NOMO-1 treated with DMSO at 0.1 percent for 48 hours (cell line): ENCODE measurements at regions not wholly inside any gene's neighbourhood (a gene's known extent, or its start where the extent isn't known, plus 50 kb on each side); places are given as distances from the start of the nearest gene placed in this dataset.

ENCODE experiments used
- DNase-seq: peaks from one replicate; lab custom pipeline; 2025; ENCODE audit not compliant: unreplicated experiment; lab: John Stamatoyannopoulos, UW

GRCh38 chr2:158009399-158009798 lies 92.3 kb upstream of the UPP2 start:
- DNase-seq, result peak; percentile 77

- peak; percentile 91 for DNase-seq
Measured at GRCh38 chr2:158006961-158007719, 94.5 kb upstream of the UPP2 start.

DNA sequence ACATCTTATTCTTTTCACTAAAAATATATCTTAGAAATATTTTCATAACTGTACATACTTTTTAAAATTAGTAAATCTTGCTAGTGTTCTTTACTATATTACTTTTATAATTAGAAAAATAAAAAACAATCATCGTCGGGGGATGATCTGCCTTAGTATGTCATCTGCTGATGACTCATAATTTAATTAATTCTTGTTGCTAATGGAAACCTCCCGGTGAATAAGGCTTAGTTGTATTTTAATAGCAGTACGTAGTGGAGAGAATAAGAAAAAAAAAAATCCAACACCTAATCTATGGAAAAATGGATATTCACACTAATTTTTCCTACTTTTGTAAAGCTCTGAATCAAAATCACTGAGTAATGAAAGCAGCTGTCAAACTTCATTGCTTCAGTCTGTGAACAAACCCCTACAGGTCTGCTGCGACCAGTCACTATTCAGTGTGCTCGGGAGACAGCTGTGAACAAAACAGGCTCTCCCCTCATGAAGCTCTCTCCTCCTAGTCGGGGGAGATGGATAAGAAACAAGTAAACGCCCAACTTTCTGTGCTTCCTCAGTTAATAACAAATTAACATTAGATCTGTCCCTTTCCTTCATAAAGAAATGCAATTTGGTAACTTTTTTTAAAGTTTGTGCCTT lies 97.4 kb upstream of the UPP2 start:
- DNase-seq, result no peak

- DNase-seq, result no peak
Measured at GRCh38 chr2:158002079-158002478, 99.6 kb upstream of the UPP2 start.

DNA sequence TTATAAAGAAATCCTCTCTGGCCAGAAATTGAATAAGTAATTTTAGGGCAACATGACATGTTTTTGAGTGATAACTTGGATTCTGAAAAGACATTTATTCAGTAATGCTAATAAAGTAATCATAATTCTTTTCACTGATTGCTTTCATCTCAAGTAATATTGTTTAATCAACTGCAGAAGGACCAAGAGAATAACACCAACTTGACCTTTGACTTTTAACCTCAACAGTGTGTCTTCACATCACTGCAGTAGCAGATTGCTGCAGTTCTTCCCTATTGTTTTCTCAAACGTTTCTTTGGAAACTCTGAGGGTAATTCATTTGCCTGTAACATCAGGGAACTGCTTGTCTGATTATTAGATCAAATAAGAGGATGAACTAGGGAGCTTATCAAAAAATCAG lies 104.9 kb upstream of the UPP2 start:
- no peak for DNase-seq

DNA sequence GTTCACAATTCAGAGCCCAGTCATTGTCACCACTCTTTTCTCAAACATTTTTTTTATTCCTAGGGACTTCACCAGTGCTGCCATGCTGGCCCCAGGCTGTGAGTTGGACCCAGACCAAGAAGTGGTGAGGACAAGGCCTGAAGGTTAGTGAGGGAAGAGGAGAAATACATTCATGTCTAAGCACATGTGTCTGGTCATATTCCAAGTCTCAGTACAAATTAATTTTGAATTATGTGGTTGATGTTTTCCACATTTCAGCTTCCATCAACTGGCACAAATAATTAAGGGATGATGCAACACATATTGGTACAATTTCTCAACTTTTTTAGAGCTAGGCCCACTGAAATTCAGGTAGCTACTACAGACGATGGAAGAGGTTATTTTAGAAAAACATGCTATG lies 106.6 kb upstream of the UPP2 start:
- DNase-seq, result no peak

GRCh38 chr2:157991932-157992331 lies 109.7 kb upstream of the UPP2 start:
- DNase-seq, result no peak

- DNase-seq, result no peak
Measured at GRCh38 chr2:157990173-157990572, 111.5 kb upstream of the UPP2 start.

DNA sequence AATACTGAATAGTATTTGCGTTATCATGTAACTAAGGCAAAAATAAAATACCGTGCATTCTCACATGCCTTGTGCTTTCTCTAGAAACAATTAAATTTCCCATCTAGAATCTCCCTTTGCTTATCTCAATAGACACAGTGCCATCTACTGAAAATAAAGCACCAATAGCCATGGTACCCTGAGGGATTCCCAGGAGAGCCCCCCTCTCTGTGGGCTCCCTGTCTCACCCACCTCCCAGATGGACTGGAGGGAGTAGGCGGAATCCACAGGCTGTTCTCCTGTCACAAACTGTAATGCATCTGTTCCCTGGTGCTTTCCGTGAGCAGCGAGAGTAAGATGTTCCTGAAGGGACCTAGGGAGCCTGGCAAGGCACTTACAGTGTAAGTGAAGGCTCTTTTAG lies 112.4 kb upstream of the UPP2 start:
- DNase-seq, result no peak

DNA sequence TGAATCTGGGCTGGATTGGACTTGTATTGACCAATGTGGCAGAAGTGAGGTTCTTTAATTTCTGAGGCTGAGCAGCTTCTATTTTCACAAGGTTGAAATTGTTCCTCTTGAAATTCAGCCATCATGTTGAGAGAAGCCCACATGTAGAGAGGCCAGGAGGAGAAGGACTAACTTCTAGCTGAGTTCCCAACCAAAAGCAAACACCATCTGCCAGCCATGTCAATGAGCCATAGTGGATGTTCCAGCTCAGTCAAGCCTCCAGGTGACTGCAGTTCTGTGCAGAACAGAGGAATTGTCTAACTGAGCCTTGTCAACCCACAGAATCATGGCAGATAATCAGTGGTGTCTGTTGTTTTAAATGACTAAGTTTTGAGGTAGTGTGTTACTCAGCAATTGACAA lies 110.6 kb upstream of the ACVR1 start:
- DNase-seq, result no peak

DNA sequence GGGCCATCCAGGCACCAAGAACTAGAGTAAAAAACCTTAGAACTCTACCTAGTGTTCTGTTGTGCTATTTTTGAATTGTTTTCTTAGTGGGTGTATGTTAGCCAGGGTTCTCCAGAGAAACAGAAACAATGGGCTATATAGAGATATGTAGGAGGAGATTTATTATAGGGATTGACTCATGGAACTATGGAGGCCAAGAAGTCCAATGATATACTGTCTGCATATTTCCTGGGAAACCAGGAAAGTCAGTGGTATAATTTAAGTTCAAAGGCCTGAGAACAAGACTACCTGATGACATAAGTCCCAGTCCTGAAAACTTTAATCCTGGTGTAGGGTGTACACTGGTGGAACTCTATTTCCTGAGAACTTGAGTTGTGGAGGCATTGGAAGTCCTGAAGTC lies 108.7 kb upstream of the ACVR1 start:
- no peak for DNase-seq

DNA sequence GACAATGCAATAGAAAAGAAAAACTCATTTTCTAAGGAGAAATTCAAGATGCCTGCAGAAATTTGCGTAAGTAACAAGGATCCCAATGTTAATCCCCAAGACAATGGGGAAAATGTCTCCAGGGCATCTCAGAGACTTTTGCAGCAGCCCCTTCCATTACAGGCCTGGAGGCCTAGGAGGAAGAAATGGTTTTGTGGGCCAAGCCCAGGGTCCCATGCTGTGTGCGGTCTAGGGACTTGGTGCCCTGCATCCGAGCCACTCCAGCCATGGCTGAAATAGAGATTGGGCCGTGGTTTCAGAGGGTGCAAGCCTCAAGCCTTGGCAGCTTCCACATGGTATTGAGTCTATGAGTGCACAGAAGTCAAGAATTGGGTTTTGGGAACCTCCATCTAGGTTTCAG lies 103.9 kb upstream of the ACVR1 start:
- no peak for DNase-seq

- DNase-seq, result no peak
Measured at GRCh38 chr2:157971702-157972101, 95.6 kb upstream of the ACVR1 start.

DNA sequence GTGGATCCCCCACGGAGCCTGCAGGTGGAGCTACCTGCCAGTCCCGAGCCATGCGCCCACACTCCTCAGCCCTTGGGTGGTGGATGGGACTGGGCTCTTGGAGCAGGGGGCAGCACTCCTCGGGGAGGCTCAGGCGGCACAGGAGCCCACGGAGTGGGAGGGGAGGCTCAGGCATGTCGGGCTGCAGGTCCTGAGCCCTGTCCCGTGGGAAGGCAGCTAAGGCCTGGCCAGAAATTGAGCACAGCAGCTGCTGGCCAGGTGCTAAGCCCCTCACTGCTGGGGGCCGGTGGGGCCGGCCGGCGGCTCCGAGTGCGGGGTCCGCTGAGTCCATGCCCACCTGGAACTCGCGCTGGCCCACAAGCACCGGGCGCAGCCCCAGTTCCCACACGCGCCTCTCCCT lies 91.7 kb upstream of the ACVR1 start:
- DNase-seq, result no peak

- no peak for DNase-seq
Measured at GRCh38 chr2:157959249-157959648, 83.1 kb upstream of the ACVR1 start.

DNA sequence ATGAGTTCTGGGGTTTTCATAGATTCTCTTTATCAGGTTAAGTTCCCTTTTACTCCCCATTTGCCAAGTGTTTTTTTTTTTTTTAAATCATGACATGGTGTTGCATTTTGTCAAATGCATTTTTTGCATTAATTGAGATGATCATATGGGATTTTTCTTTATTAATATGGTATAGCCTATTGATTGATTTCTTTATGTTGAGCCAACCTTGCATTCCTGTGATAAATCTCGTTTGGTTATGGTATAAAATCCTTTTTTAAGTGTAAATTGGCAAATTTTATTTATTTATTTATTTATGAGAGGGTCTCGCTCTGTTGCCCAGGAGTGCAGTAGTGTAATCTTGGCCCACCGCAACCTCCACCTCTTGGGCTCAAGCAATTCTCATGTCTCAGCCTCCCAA lies 81.5 kb upstream of the ACVR1 start:
- DNase-seq, result no peak

- no peak for DNase-seq
Measured at GRCh38 chr2:157952558-157952957, 76.4 kb upstream of the ACVR1 start.

GRCh38 chr2:157948856-157949255 lies 72.7 kb upstream of the ACVR1 start:
- no peak for DNase-seq

- DNase-seq, result no peak
Measured at GRCh38 chr2:157946919-157947557, 70.9 kb upstream of the ACVR1 start.

DNA sequence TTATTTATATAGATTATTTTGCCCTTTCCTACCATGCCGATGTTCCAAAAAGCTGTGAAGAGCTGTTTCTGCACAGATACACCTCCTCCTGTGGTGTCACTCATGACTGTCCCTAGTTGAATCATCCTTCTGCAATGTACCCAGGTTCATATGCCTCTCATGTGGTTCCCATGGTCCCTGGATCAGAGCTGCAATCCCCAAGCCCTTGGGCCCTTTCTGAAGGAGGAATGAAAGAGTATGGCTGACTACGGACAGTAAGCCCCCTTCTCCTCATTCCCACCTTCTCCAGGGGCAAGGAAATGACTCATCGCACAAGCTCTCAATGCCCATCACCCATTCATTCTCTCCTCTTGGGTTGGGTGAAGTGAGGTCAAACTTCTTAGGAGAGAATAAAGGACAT lies 63.9 kb upstream of the ACVR1 start:
- no peak for DNase-seq

DNA sequence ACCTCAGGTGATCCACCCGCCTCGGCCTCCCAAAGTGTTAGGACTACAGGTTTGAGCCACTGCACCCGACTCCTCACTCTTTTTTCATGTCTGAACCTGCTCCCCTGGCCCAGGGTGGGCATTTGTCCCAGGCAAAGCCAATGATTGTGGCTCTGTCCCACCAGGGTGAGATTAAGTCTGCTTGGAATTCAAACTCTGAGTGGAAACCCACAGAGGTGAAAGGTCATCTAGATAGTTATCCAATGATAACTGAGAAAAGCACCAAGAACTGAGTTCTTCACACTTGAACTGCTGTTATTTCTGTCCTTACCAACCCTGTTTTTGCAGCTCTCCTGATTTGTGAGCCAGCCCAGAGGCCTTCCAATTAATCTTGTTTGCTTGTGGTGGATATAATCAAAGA lies 62.4 kb upstream of the ACVR1 start:
- DNase-seq, result no peak

DNA sequence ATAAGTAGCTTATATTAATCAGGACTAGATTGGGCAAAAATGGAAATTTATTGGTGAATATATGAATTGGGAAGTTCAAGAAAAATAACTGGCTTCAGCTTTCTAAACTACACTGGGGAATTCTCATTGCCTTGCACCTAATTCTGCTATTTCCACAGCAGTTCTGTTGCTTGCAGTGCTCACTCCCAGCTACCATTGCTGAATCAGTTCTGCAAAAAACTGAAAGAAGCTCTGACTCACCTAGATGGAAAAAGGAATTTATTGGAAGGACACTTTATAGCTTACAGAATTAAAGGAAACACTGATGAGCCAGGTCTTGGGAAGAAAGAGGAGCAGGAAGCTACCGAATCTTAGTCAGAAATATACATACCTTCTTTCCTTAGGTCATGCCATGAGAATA lies 60.3 kb upstream of the ACVR1 start:
- no peak for DNase-seq
